ENCODE measurements at regions not wholly inside any gene's neighbourhood (a gene's known extent, or its start where the extent isn't known, plus 50 kb on each side); places are given as distances from the start of the nearest gene placed in this dataset.
A peak's percentile ranks its signal among the peaks of the same experiment; 100 is the strongest.

- no peak for DNase-seq (ENCODE audit: low read depth)
Measured at GRCh38 chr14:97874394-97874793, 1077.2 kb downstream of the VRK1 start.

GRCh38 chr14:97878206-97878605, 1081.0 kb downstream of the VRK1 start:
- no peak for DNase-seq (ENCODE audit: low read depth)

GRCh38 chr14:97878727-97879126, 1081.5 kb downstream of the VRK1 start:
- peak; percentile 6 for DNase-seq (ENCODE audit: low read depth)

GRCh38 chr14:97887690-97888089, 1090.5 kb downstream of the VRK1 start:
- no peak for DNase-seq (ENCODE audit: low read depth)

GRCh38 chr14:97888331-97888730, 1091.1 kb downstream of the VRK1 start:
- DNase-seq (ENCODE audit: low read depth), result no peak

GRCh38 chr14:97891515-97891914, 1094.3 kb downstream of the VRK1 start:
- DNase-seq (ENCODE audit: low read depth), result no peak

- DNase-seq (ENCODE audit: low read depth), result no peak
Measured at GRCh38 chr14:97894552-97894951, 1097.4 kb downstream of the VRK1 start.

GRCh38 chr14:97900196-97900854, 1103.1 kb downstream of the VRK1 start:
- no peak for DNase-seq (ENCODE audit: low read depth)

GRCh38 chr14:97902630-97903029, 1105.4 kb downstream of the VRK1 start:
- DNase-seq (ENCODE audit: low read depth), result no peak

- DNase-seq (ENCODE audit: low read depth), result no peak
Measured at GRCh38 chr14:97903821-97904220, 1106.6 kb downstream of the VRK1 start.

- no peak for DNase-seq (ENCODE audit: low read depth)
Measured at GRCh38 chr14:97912217-97912616, 1115.0 kb downstream of the VRK1 start.

GRCh38 chr14:97916100-97916499, 1118.9 kb downstream of the VRK1 start:
- no peak for DNase-seq (ENCODE audit: low read depth)

GRCh38 chr14:97916669-97917568, 1119.7 kb downstream of the VRK1 start:
- no peak for DNase-seq (ENCODE audit: low read depth)

- no peak for DNase-seq (ENCODE audit: low read depth)
Measured at GRCh38 chr14:97920201-97920600, 1123.0 kb downstream of the VRK1 start.

- DNase-seq (ENCODE audit: low read depth), result no peak
Measured at GRCh38 chr14:97921296-97921695, 1124.1 kb downstream of the VRK1 start.

GRCh38 chr14:97924922-97925613, 1127.9 kb downstream of the VRK1 start:
- DNase-seq (ENCODE audit: low read depth), result no peak

- DNase-seq (ENCODE audit: low read depth), result no peak
Measured at GRCh38 chr14:97930166-97930565, 1133.0 kb downstream of the VRK1 start.

GRCh38 chr14:97931273-97931672, 1134.1 kb downstream of the VRK1 start:
- DNase-seq (ENCODE audit: low read depth), result no peak

- no peak for DNase-seq (ENCODE audit: low read depth)
Measured at GRCh38 chr14:97942921-97943320, 1145.7 kb downstream of the VRK1 start.

GRCh38 chr14:97943619-97944018, 1146.4 kb downstream of the VRK1 start:
- DNase-seq (ENCODE audit: low read depth), result no peak

- DNase-seq (ENCODE audit: low read depth), result no peak
Measured at GRCh38 chr14:97944380-97944779, 1147.2 kb downstream of the VRK1 start.

GRCh38 chr14:97945631-97946030, 1148.4 kb downstream of the VRK1 start:
- DNase-seq (ENCODE audit: low read depth), result no peak

GRCh38 chr14:97946240-97946639, 1149.1 kb downstream of the VRK1 start:
- DNase-seq (ENCODE audit: low read depth), result no peak

All from fibroblast of the conjunctiva (primary cell).